ENCODE measurements at regions not wholly inside any gene's neighbourhood (a gene's known extent, or its start where the extent isn't known, plus 50 kb on each side); places are given as distances from the start of the nearest gene placed in this dataset.
"Not testable (repeated sequence)": the region's sequence is repeated elsewhere in the genome, so short reads cannot be mapped to it uniquely, and the experiment has no call there.

DNA sequence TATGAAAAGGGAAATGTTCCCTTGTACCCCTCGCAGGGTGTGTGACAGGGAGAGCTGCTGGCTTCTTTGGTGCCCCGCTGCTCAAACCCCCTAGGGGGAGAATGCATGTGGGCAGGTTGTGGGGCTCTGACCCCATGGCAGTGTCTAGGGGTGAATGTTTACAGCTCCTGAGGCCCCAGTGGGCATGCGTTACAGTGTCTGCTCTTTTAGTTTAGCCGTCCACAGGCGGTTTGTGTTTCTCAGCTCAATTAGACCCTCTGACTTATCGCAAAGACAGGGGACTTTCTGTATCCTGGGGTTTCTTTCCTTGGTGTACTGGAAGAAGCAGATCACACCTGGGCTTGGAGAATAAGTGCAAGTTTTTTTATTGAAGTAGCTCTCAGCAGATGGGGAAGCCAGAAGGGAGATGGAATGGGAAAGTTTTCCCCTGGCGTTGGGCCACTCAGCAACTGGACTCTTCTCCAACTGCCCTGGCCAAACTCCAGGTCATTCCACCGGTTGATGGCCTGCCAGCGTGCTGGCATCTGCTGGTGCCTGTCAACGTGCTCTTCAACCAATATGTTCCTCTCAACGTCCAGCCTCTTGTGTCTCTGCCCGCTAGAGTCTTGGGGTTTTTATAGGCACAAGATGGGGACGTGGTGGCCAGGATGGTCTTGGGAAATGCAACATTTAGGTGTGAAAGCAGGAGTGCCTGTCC is 720.9 kb downstream of the FSCB start:
- no CpG with 5 or more reads among the region's 13 CpGs for WGBS (ENCODE audit: extremely low coverage, insufficient coverage, insufficient read length)
- no peak overlapping the region for H3K14ac ChIP-seq (ENCODE audit: low read length)

DNA sequence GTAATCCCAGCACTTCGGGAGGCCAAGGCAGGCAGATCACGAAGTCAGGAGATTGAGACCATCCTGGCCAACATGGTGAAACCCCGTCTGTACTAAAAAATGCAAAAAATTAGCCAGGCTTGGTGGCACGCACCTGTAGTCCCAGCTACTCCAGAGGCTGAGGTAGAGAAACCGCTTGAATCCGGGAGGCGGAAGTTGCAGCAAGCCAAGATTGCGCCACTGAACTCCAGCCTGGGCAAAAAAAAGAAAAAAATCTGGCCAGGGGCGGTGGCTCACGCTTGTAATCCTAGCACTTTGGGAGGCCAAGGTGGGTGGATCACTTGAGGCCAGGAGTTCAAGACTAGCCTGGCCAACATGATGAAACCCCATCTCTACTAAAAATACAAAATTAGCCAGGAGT is 722.7 kb downstream of the FSCB start:
- not testable (repeated sequence) for H3K27me3 ChIP-seq (ENCODE audit: insufficient read depth, low read length); H3K4ac ChIP-seq (ENCODE audit: low read depth, low read length)
- WGBS (ENCODE audit: extremely low coverage, insufficient coverage, insufficient read length) = no CpG with 5 or more reads among the region's 10 CpGs

More for the DNA sequence above, 720.9 kb downstream of the FSCB start:
- H3K4me3 ChIP-seq (ENCODE audit: low read depth, low read length) = no peak overlapping the region
- no peak overlapping the region for H2BK5ac ChIP-seq (ENCODE audit: low read depth, low read length, poor library complexity)
- no peaks in the 10 kb centered on the region for H3K79me2 ChIP-seq (ENCODE audit: control insufficient read depth, insufficient read depth, low read length, poor library complexity)
- H4K91ac ChIP-seq (ENCODE audit: low read depth, low read length) = no peak overlapping the region
- no peaks in the 10 kb centered on the region for H3K4me1 ChIP-seq (ENCODE audit: control insufficient read depth in 1 of 2, insufficient read depth in 2 of 2, low read length in 2 of 2)
- no peak overlapping the region for H2BK12ac ChIP-seq (ENCODE audit: low read length)
- H3K4me2 ChIP-seq (ENCODE audit: low read length) = no peak overlapping the region
- DNase-seq = no peak
- no peaks in the 10 kb centered on the region for H3K9me3 ChIP-seq (ENCODE audit: insufficient read depth, low read depth, low read length)
- no peak overlapping the region for H3K18ac ChIP-seq (ENCODE audit: low read length)
- no peak overlapping the region for H2AK5ac ChIP-seq (ENCODE audit: low read length)
- H4K8ac ChIP-seq (ENCODE audit: low read depth, low read length) = no peak overlapping the region
- no peaks in the 10 kb centered on the region for H3K27me3 ChIP-seq (ENCODE audit: insufficient read depth, low read length)
- H3K79me1 ChIP-seq (ENCODE audit: low read length) = no peaks in the 10 kb centered on the region
- H3K36me3 ChIP-seq (ENCODE audit: control insufficient read depth in 1 of 2, insufficient read depth in 2 of 2, low read length in 2 of 2) = no peaks in the 10 kb centered on the region
- H2BK120ac ChIP-seq (ENCODE audit: insufficient read depth, low read length, poor library complexity) = no peak overlapping the region
- H2AFZ ChIP-seq (ENCODE audit: insufficient read depth, low read length, poor library complexity) = no peak overlapping the region
- H3K4ac ChIP-seq (ENCODE audit: low read depth, low read length) = no peak overlapping the region
- H3K27ac ChIP-seq (ENCODE audit: low read depth, low read length) = no peak overlapping the region
- no peak overlapping the region for H3K9ac ChIP-seq (ENCODE audit: low read length)
- H3K23ac ChIP-seq (ENCODE audit: low read length) = no peak overlapping the region
- H4K12ac ChIP-seq (ENCODE audit: low read depth, low read length) = no peak overlapping the region

DNA sequence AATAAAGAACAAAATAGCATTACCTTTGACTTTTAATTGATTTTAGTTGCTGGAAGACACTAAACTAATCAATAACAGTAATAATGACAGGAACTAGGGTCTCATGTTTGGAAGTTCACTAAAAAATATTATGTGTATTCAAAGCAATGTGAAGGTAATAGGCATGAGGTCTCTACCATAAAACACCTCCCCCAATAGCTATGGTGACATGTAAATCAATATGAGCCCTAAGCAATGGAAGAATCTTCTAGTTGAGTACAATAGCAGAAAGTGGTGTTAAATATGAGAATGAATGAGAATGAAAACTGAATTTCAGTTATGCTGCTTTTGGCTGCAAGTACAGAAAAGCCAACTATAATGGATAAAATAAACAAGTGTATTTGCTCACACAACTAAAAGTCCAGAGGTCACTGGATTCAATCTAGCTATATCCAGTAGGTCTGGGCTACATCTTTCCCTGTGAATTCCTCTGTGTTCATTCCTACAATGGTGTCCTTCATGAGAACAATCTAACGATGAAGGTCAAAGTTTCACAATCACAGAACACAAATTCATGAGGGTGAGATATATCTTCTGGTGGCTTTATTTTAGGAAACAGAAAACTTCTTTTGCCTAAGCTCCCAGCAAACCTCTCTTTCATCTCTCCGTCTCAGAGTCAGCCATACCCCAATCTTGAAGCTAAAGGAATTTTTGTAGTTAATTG is 728.0 kb downstream of the FSCB start:
- Histone ChIP-seq H3K79me1 (ENCODE audit: low read length) (no peaks in the 10 kb centered on the region), H2BK5ac (ENCODE audit: low read depth, low read length, poor library complexity) (no peak overlapping the region), H3K23ac (ENCODE audit: low read length) (no peak overlapping the region), H3K18ac (ENCODE audit: low read length) (no peak overlapping the region), H3K14ac (ENCODE audit: low read length) (no peak overlapping the region), H2AFZ (ENCODE audit: insufficient read depth, low read length, poor library complexity) (no peak overlapping the region), H3K27ac (ENCODE audit: low read depth, low read length) (no peak overlapping the region), H3K79me2 (ENCODE audit: control insufficient read depth, insufficient read depth, low read length, poor library complexity) (no peaks in the 10 kb centered on the region), H3K4me3 (ENCODE audit: low read depth, low read length) (no peak overlapping the region), H3K4me2 (ENCODE audit: low read length) (no peak overlapping the region), H4K91ac (ENCODE audit: low read depth, low read length) (no peak overlapping the region), H3K4ac (ENCODE audit: low read depth, low read length) (no peak overlapping the region), H2AK5ac (ENCODE audit: low read length) (no peak overlapping the region), H2BK120ac (ENCODE audit: insufficient read depth, low read length, poor library complexity) (no peak overlapping the region), H3K9me3 (ENCODE audit: insufficient read depth, low read depth, low read length) (no peaks in the 10 kb centered on the region), H4K12ac (ENCODE audit: low read depth, low read length) (no peak overlapping the region), H3K9ac (ENCODE audit: low read length) (no peak overlapping the region), H4K8ac (ENCODE audit: low read depth, low read length) (no peak overlapping the region), H3K36me3 (ENCODE audit: control insufficient read depth in 1 of 2, insufficient read depth in 2 of 2, low read length in 2 of 2) (no peaks in the 10 kb centered on the region), H2BK12ac (ENCODE audit: low read length) (no peak overlapping the region), H3K27me3 (ENCODE audit: insufficient read depth, low read length) (no peaks in the 10 kb centered on the region), H3K4me1 (ENCODE audit: control insufficient read depth in 1 of 2, insufficient read depth in 2 of 2, low read length in 2 of 2) (no peaks in the 10 kb centered on the region)
- no peak for DNase-seq
- WGBS (ENCODE audit: extremely low coverage, insufficient coverage, insufficient read length) = no CpG with 5 or more reads among the region's 2 CpGs

More for the DNA sequence above, 722.7 kb downstream of the FSCB start:
- H3K4me3 ChIP-seq (ENCODE audit: low read depth, low read length); H4K8ac ChIP-seq (ENCODE audit: low read depth, low read length); H2BK120ac ChIP-seq (ENCODE audit: insufficient read depth, low read length, poor library complexity); H4K12ac ChIP-seq (ENCODE audit: low read depth, low read length); H3K18ac ChIP-seq (ENCODE audit: low read length); H3K36me3 ChIP-seq (ENCODE audit: control insufficient read depth in 1 of 2, insufficient read depth in 2 of 2, low read length in 2 of 2); H3K4me1 ChIP-seq (ENCODE audit: control insufficient read depth in 1 of 2, insufficient read depth in 2 of 2, low read length in 2 of 2); H2AK5ac ChIP-seq (ENCODE audit: low read length); H2BK5ac ChIP-seq (ENCODE audit: low read depth, low read length, poor library complexity); H3K79me1 ChIP-seq (ENCODE audit: low read length); H2AFZ ChIP-seq (ENCODE audit: insufficient read depth, low read length, poor library complexity); H3K9me3 ChIP-seq (ENCODE audit: insufficient read depth, low read depth, low read length); H3K14ac ChIP-seq (ENCODE audit: low read length); DNase-seq; H3K23ac ChIP-seq (ENCODE audit: low read length); H3K79me2 ChIP-seq (ENCODE audit: control insufficient read depth, insufficient read depth, low read length, poor library complexity); H4K91ac ChIP-seq (ENCODE audit: low read depth, low read length); H3K4me2 ChIP-seq (ENCODE audit: low read length); H3K9ac ChIP-seq (ENCODE audit: low read length); H2BK12ac ChIP-seq (ENCODE audit: low read length); H3K27ac ChIP-seq (ENCODE audit: low read depth, low read length): not testable (repeated sequence)

DNA sequence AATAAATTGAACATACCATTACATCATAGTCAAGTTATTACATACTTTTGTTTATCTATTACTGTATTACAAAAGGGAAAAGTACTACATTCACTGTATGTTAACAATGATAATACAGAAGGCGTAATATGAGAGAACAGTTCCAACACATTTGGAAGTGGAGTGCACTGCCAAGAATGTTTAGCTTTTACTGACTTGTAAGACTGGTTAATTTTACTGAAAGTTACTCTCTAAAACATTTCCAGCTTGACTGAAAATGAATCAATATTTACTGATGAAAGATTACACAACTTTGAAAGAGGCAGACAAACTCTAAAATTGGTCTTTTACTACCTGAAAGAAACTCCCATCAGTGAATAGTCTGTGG is 728.5 kb downstream of the FSCB start:
- Histone ChIP-seq H2AK5ac (ENCODE audit: low read length) (no peak overlapping the region), H2BK12ac (ENCODE audit: low read length) (no peak overlapping the region), H4K91ac (ENCODE audit: low read depth, low read length) (no peak overlapping the region), H4K8ac (ENCODE audit: low read depth, low read length) (no peak overlapping the region), H3K27me3 (ENCODE audit: insufficient read depth, low read length) (no peaks in the 10 kb centered on the region), H3K9me3 (ENCODE audit: insufficient read depth, low read depth, low read length) (no peaks in the 10 kb centered on the region), H3K4me3 (ENCODE audit: low read depth, low read length) (no peak overlapping the region), H3K36me3 (ENCODE audit: control insufficient read depth in 1 of 2, insufficient read depth in 2 of 2, low read length in 2 of 2) (no peaks in the 10 kb centered on the region), H3K9ac (ENCODE audit: low read length) (no peak overlapping the region), H2BK120ac (ENCODE audit: insufficient read depth, low read length, poor library complexity) (no peak overlapping the region), H3K4ac (ENCODE audit: low read depth, low read length) (no peak overlapping the region), H3K14ac (ENCODE audit: low read length) (no peak overlapping the region), H3K4me2 (ENCODE audit: low read length) (no peak overlapping the region), H3K23ac (ENCODE audit: low read length) (no peak overlapping the region), H3K27ac (ENCODE audit: low read depth, low read length) (no peak overlapping the region), H2BK5ac (ENCODE audit: low read depth, low read length, poor library complexity) (no peak overlapping the region), H3K4me1 (ENCODE audit: control insufficient read depth in 1 of 2, insufficient read depth in 2 of 2, low read length in 2 of 2) (no peaks in the 10 kb centered on the region), H3K79me1 (ENCODE audit: low read length) (no peaks in the 10 kb centered on the region), H4K12ac (ENCODE audit: low read depth, low read length) (no peak overlapping the region), H3K18ac (ENCODE audit: low read length) (no peak overlapping the region), H2AFZ (ENCODE audit: insufficient read depth, low read length, poor library complexity) (no peak overlapping the region), H3K79me2 (ENCODE audit: control insufficient read depth, insufficient read depth, low read length, poor library complexity) (no peaks in the 10 kb centered on the region)
- no CpG with 5 or more reads among the region's 1 CpG for WGBS (ENCODE audit: extremely low coverage, insufficient coverage, insufficient read length)
- no peak for DNase-seq
